ENCODE measurements at regions not wholly inside any gene's neighbourhood (a gene's known extent, or its start where the extent isn't known, plus 50 kb on each side); places are given as distances from the start of the nearest gene placed in this dataset.

DNA sequence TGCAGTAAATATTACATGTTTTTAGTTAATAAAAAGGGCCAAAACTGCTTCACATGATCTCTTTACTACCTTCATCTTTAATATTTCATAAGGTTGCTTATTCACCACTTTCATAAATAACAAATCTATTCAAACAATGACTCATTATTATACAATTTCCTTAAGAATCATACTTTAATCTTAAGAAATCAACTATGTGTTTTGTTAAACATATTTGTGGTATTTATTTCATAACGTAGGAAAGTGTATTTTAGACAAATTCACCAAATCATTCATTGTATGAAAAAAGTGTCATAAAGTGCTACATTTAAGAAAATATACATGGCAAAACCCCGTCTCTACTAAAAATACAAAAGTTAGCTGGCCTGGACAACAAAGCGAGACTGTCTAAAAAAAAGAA is 150.5 kb upstream of the RXFP1 start:
- no peak overlapping the region for H3K27ac Mint-ChIP-seq

More for the DNA sequence above, 150.5 kb upstream of the RXFP1 start:
- H3K23ac ChIP-seq (ENCODE audit: insufficient read length, low read depth, low read length), result no peak overlapping the region
- TF ChIP-seq, protein P1, sequence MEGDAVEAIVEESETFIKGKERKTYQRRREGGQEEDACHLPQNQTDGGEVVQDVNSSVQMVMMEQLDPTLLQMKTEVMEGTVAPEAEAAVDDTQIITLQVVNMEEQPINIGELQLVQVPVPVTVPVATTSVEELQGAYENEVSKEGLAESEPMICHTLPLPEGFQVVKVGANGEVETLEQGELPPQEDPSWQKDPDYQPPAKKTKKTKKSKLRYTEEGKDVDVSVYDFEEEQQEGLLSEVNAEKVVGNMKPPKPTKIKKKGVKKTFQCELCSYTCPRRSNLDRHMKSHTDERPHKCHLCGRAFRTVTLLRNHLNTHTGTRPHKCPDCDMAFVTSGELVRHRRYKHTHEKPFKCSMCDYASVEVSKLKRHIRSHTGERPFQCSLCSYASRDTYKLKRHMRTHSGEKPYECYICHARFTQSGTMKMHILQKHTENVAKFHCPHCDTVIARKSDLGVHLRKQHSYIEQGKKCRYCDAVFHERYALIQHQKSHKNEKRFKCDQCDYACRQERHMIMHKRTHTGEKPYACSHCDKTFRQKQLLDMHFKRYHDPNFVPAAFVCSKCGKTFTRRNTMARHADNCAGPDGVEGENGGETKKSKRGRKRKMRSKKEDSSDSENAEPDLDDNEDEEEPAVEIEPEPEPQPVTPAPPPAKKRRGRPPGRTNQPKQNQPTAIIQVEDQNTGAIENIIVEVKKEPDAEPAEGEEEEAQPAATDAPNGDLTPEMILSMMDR (conservative IDR thresholded peaks at IDR 0.05), result no peak
- H2BK20ac ChIP-seq (ENCODE audit: low read depth, low read length, poor library complexity, severe bottlenecking), result no peak overlapping the region
- H4K8ac ChIP-seq (replicated peaks; ENCODE audit: insufficient read length, low read depth, low read length), result no peak overlapping the region
- H3K27me3 ChIP-seq (ENCODE audit: insufficient read depth, low read length), result no peaks in the 10 kb centered on the region
- no peak for DNase-seq
- H3K4me3 Mint-ChIP-seq, result no peak overlapping the region
- H3K9me3 ChIP-seq (ENCODE audit: control insufficient read depth, low read depth, low read length), result no peaks in the 10 kb centered on the region
- peaks cover 20 to 22% of the 10 kb centered on the region in 2 experiments for H3K9me3 Mint-ChIP-seq
- H3K18ac ChIP-seq (ENCODE audit: insufficient read length, low read depth, low read length), result no peak overlapping the region
- H3K23me2 ChIP-seq (ENCODE audit: insufficient read length, low read depth, low read length, poor library complexity, severe bottlenecking), result no peaks in the 10 kb centered on the region
- no peak overlapping the region for H3K9ac ChIP-seq (ENCODE audit: extremely low read depth, insufficient read length, low read length)
- H2AK5ac ChIP-seq (ENCODE audit: insufficient read length, low read length), result no peak overlapping the region
- H2BK12ac ChIP-seq (ENCODE audit: insufficient read length, low read depth, low read length), result no peak overlapping the region
- H3K79me1 ChIP-seq (ENCODE audit: insufficient read depth, low read depth, low read length, poor library complexity, severe bottlenecking), result no peaks in the 10 kb centered on the region
- H3K79me2 ChIP-seq (ENCODE audit: insufficient read depth, low read length), result no peaks in the 10 kb centered on the region
- WGBS (ENCODE audit: extremely low coverage, insufficient read length, low lambda C conversion rate), result no CpG with 5 or more reads among the region's 3 CpGs
- no peaks in the 10 kb centered on the region for H3K4me1 Mint-ChIP-seq
- H3K36me3 Mint-ChIP-seq (ENCODE audit: insufficient read depth in 1 of 3, low read depth in 3 of 3), result peaks cover 12 to 23% (median 14%) of the 10 kb centered on the region in 3 experiments
- no peak overlapping the region for H3K4ac ChIP-seq (ENCODE audit: low read depth, low read length)
- no peaks in the 10 kb centered on the region for H3K27me3 Mint-ChIP-seq (ENCODE audit: low read depth)
- no peaks in the 10 kb centered on the region for H3K4me1 ChIP-seq (ENCODE audit: insufficient read depth, low read length)
- H2AFZ ChIP-seq (ENCODE audit: low read length), result no peak overlapping the region
- H4K5ac ChIP-seq (ENCODE audit: insufficient read length, low read depth, low read length), result no peak overlapping the region
- H3K14ac ChIP-seq (ENCODE audit: insufficient read depth, low read length), result no peak overlapping the region
- H2BK5ac ChIP-seq (ENCODE audit: insufficient read length, low read length), result no peak overlapping the region
- H2BK120ac ChIP-seq (ENCODE audit: low read depth, low read length, poor library complexity, severe bottlenecking), result no peak overlapping the region
- no peak overlapping the region for H4K91ac ChIP-seq (ENCODE audit: insufficient read length, low read depth, low read length)
- H3K27ac ChIP-seq (ENCODE audit: insufficient read length, low read depth, low read length), result no peak overlapping the region
- no peak overlapping the region for H3K56ac ChIP-seq (ENCODE audit: insufficient read length, low read depth, low read length)
- no peak overlapping the region for H3K4me2 ChIP-seq (ENCODE audit: insufficient read depth, insufficient read length, low read length)
- no peak overlapping the region for H2BK15ac ChIP-seq (ENCODE audit: low read depth, low read length)
- H4K20me1 ChIP-seq (ENCODE audit: control insufficient read depth, insufficient read depth, insufficient read length), result no peaks in the 10 kb centered on the region
- H3T11ph ChIP-seq (ENCODE audit: low read length), result no peak overlapping the region

All from H9 (cell line).